HG03103 (cell line): ENCODE measurements at regions not wholly inside any gene's neighbourhood (a gene's known extent, or its start where the extent isn't known, plus 50 kb on each side); places are given as distances from the start of the nearest gene placed in this dataset.
A peak's percentile ranks its signal among the peaks of the same experiment; 100 is the strongest.
"Not testable (repeated sequence)": the region's sequence is repeated elsewhere in the genome, so short reads cannot be mapped to it uniquely, and the experiment has no call there.

Experiments
- ATAC-seq: cut with Tn5 transposase; IDR thresholded peaks from one replicate; pipeline ENCODE4 v1.9.1; 2021; ENCODE audit warnings: low read depth; ENCODE audit not compliant: unreplicated experiment

DNA sequence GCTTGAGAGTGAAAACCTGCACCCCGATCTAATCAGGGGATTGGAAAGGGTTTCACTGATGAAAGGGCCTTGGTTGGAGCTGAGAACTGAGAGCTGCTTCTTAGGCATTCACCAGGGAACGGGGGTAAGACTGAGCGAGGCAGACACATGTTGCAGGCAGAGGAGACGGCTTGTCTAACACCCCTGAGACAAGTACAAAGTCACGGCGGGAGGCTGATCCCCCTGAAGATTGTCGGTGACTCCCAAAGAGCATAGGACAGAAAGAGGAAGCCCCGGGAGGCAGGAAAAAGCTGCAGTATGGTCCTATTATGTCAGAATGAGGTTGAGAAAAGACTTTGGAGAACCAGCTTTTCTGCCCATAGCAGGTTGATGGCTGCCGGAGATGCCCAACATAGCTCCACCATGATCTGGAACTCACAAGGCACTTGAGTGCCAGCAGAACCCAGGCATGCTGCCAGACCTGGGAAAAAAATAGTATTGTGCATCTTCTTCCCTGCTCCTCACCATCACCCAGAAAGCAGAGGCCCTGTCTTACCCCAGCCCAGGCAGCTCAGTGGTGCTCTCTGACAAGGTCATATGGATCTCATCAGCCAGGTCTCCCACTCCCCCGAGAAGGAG, 463.9 kb upstream of the PROX1 start:
- ATAC-seq, result no peak

DNA sequence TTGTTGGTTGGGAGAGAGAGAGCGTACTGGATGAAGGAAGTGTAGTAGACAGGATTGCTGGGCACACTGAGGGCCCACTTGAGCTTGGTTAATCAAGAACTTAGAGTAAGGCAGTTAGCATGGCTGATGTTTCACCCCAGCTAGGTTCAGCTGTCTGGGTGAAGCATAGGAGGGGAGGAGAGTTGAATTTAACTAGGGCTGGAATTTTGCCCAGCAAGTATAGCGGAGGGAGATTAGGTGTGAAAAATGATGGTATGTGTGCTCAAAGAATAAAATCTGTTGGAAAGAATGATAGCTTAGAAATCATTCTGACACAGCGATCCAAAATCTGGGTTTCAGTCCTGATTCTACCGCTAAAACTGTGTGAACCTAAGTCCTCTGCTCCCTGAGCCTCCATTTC, 461.5 kb upstream of the PROX1 start:
- no peak for ATAC-seq

DNA sequence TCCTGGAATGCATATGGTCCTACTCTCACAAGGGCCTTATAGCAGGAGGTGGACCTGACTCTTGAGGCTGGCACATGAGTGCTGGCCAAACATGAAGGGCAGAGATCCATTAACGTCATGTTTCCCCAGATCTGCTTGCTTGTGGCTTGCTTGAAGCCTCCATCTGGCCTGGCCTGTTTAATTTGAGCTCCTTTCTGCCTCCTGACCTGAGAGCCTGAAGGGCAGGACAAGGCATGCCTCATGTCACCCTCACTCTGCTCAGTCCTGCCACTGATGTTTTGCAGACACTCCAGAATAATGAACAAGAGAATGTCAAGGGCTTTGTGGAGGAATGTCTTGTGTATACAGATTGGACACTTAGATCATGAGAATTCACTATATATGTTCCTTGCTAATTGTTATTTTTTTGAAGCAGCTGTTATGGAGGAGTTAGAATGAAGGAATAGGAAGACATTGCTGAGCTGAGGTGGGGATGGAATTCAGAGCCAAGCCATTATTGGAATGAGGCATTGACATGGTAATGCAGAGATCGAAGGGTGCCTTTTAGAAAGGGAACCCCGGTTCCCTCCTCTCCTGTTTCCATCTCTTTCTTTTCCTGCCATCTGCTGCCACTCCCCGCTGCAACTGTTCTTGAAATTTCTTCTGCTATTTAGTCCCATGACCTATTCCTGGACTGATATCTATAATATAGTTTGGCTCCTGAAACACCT, 457.0 kb upstream of the PROX1 start:
- no peak for ATAC-seq

DNA sequence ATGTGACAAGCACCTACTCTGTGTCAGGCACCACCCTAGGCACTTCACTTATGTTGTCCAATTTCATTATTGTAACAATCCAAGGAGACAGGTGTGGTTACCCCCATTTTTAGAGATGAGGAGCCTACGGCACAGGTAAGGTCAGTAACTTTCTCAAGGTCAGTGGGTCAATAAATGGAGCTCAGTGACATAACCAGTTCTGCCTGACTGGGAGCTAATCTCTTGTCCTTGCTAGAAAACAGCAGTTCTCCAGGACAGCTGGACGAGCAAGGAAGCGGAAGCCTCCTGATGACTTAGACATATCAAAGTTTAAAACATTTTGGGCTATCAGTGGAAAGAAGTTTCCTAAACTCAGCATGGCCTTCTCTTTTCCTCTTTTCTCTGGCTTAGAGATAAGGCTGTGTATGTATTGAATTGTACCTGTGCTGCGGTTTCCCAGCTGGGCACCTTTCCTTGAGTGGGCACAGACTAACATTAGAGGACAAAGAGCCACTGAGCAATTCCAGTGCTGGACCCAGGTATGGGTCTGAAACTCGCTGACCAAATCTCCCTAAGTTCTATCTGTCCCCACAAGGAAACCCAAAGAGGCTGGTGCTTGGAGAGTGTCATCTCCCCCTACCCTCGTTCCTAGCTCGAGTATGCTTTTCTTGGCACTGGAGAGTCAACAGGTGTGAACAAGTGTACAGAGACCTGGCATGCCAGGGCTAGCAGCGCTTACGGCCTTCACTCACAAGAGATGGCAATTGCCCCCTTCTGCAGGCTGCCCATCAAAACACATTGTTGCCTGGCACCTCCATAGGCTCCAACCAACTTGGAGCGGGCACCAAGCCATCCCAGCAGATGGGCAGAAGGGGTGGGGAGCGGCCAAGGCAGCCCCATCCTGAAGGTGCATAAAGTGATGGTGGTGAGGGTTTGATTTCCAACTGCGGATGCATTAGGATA, 456.1 kb upstream of the PROX1 start:
- no peak for ATAC-seq

DNA sequence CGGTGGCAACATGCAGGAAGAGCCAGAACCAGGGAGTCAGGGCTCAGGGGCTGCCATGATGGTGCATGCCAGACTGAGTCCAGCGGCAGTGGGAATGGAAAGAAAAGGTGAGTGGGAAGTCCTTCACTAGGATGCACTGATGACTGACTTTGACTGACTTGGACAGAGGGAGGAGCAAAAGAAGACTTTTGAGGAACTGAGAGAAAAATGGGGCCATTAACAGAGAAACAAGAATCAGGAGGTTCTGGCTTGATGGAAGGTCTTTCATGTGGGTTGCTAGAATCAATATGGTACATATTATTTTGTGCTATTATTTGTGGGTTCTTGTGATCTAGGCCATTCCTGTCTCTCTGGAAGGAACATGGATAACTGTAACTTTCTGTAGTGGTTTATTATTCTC, 454.6 kb upstream of the PROX1 start:
- ATAC-seq, result peak; percentile 68

DNA sequence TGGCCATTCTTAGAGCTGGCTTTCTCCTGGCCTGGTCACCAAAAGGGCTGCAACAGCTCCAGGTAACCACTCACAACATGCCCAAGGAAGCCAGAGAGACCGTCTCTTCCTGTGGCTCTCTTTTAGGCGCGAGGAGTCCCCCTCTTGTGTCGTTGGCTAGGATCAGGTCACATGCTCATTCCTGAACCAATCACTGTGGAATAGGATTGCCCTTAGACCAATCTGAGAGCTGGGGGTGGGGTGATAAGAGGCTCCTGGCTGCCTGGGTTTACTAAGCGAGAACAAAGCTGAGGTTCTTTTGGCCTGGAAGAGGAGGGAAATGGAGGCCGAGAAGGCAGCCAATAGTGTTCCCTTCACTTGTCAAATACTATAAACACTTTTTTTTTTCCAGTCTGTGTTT, 452.1 kb upstream of the PROX1 start:
- no peak for ATAC-seq

DNA sequence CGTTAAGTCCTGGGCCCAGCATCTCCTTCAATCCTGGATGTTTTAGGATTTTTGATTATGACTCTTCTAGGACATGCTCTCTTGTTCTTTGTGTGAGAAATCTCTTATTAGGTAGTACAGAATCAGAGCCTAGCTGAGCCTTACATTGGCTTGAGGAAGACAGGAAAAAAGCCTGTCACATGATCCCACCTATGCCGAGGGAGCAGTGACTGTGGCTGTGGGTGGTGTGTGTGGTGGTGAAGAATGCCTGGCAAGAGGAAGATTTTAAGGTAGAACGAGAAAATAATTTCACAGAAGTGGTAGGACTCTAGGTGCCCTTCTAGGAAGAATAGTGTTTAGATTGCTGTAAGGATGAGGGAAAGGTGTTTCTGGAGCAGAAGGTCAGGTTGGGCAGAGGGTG, 449.5 kb upstream of the PROX1 start:
- ATAC-seq, result no peak

DNA sequence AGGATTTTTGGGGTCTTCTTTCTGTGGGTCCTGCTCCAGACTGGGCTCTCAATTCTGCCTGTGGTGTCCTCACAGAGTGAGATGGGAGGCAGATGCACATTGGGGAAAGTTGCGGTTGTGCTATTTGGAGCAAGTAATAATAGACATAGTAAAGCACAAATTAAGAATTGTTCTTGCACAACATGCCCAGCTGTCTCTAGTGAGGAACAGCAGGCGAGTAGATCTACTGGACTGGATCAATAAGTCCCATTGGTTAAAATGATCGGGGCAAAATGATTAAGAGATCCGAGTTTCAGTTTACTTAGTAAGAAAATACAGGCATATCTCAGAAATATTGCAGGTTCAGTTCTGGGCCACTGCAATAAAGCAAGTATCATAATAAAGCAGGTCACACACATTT, 448.3 kb upstream of the PROX1 start:
- no peak for ATAC-seq

DNA sequence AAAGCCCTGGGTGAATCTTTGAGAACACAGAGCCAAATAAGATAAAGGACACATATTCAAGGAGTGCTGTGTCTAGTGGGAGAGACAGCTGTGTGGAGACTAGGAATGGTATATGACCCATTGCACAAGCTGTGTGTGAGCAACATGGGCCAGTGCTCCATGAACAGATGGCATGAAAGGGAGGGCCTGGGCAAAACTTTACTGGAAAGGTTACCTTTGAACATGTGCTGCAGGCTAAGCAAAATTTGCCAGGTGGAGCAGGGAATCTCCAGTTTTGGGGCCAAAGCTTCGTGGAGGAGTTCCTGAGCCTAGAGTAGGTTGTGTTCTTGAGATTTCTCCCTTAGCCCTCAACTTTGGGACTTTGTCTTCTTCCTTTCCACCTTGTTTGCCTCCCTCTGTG, 446.1 kb upstream of the PROX1 start:
- ATAC-seq, result no peak

DNA sequence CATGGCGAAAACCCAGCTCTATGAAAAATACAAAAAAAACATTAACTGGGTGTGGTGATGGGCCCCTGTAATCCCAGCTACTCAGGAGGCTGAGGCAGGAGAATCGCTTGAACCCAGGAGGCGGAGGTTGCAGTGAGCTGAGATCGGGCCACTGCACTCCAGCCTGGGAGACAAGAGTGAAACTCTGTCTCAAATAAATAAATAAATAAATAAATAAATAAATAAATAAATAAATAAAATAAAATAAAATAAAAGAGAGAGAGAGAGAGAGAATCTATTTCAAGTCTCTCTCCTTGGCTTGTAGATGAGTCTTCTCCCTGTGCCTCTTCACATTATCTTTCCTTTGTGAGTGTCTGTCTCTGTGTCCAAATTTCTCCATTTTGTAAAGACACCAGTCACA, 442.6 kb upstream of the PROX1 start:
- ATAC-seq, result not testable (repeated sequence)

DNA sequence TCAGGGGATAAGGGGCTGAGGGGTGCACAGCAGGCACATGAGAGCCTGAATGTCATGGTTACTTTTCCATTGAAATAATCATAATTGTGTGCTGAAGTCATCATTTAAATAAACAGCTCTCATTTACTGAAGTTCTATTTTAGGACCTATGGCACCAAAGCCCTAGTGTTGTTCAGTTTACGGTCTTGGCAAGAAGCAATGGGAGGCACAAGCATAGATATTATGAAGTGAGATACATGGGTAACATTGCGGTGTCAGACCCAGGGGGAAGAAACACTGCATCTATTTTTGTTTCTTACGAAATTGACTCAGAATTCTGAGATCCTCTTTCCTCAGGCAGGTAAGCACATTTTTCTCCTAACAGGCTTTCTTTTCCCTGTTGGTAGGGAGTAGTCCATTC, 437.8 kb upstream of the PROX1 start:
- ATAC-seq, result no peak

DNA sequence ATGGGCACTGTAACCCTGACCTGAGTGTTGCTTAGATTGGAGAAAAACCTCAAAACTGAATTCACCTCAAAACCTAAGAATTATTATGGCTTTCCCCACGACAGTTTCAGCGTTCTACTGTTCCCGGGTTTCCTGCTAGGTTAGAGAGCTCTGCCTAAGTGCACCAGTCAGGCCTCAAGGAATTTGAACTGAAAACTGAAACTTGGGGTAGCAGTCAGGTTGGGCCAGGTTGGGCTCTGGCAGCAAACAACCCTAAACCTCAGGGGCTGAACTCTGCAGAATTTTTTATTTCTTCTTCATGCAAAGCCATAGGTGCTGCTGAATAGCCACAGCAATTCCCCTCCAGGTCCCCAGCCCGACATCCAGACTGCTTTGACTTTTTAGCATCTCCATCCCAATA, 437.0 kb upstream of the PROX1 start:
- no peak for ATAC-seq

DNA sequence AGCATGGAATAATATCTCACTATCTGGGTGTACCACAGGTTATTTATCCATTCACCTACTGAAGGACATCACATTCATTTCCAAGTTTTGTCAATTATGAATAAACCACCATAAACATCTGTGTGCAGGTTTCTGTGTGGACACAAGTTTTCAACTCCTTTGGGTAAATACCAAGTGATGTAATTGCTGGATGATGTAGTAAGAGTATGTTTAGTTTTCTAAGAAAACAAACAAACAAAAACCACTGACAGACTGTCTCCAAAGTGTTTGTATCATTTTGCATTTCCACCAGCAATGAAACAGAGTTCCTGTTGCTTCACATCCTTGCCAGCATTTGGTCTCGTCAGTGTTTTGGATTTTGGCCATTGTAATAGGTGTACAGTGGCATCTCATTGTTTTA, 435.7 kb upstream of the PROX1 start:
- ATAC-seq, result no peak

DNA sequence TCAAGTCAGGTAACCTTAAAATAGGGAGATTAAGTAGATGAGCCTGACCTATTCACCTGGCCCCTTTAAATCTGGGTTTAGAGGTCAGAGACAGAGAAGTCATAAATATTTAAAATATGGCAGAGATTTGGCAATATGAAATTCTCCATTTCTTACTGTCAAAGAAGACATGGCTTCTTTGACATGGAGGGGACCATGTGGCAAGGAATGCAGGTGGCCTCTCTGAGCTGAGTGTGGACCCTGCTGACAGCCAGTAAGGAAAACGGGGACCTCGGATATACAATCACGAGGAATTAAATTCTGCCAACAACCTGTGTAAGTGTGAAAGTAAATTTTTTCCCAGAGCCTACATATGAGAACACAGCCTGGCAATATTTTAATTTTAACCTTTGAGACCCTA, 427.5 kb upstream of the PROX1 start:
- ATAC-seq, result no peak

DNA sequence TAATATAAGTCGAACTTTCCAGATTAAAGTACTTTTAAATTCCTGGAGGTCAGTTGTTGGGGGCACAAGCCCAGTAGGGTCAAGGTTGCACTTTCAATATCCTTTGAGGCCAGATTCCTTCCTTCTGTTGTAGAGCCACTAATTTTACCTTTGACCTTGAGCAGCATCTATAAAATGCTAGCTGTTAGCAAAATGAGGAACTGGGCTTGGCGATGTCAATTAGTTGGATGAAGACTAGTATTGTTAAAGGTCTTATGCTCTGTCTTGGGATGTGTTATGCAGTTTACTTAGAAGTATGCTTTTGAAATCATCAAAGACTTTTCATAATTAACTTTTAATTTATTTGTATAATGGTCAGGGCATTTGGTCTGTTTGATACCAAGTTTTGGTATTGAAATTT, 425.9 kb upstream of the PROX1 start:
- ATAC-seq, result no peak

DNA sequence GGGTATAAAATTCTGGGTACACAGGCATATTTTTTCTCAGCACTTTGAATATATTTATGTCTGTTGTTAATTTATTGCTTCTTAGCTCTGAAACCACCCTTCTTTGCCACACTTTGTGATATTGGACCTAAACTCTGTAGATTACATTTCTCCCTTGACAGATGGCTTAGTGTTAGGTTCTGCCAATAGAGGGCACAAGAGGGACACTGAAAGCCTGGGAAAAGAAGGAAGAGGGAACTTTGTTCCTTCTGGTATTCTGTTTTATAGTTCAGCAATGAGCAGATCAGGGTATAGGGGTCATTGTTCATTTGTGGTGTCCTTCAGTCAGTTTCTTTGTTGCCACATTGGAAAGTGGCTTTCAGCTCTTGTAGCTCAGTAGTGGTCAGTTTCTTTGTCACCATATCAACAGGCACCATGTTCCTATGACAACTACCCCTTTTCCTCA, 423.5 kb upstream of the PROX1 start:
- ATAC-seq, result no peak

DNA sequence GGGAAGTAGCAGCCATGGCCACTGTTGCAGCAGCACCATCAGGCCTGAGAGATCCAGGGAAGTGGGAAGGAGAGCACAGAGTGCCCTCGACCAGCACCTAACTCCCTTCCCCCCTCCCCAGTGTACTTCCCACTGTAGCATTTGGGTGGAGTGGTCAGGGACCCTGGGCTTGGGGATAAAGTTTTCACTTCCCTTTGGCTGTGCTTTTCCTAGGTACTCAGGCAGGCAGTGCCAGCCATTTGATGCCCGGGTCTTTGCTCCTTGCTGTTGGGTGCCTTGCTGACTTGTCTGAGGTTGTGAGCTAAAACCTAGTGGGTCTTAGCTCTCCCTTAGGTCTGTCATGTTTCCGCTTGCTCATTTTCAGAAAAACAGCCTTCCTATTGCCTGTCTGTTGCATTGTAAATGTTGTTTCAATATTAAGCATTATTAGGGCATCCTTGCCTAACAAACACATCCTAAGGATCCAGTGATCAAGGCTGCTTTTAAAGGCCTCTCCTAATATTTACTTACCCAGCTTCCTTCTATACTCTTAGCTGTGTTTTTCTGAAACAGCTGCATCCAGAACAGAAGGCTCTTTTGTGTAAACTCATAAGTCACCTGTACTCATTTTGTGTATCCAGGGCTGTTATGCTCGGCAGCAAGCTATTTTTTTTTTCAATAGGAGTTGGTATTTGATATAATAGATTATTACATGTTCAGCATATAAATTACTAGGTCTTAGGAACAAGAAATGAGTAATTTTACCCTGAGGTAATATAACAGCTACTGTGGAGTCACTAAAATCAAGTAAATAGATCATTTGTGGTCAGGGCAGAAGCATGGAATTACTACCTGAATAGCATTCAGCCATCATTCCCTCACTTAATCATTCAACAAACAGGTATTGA, 418.6 kb upstream of the PROX1 start:
- no peak for ATAC-seq

DNA sequence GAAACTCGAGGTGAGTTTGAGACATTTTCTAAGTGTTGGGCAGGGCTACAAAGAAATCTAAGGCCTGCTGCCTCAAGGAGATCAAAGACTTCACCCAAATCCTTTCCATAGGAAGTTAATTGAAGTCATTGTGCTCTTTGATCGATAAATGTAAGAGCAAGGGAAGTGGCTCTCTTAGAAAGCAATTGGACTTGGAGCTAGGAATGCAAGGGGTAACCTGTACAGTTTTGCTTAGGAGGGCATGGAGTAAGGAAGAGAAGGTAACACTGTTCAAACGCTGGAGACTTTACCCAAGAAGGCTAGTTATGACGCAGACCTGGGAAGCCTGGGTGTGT, 418.0 kb upstream of the PROX1 start:
- no peak for ATAC-seq

DNA sequence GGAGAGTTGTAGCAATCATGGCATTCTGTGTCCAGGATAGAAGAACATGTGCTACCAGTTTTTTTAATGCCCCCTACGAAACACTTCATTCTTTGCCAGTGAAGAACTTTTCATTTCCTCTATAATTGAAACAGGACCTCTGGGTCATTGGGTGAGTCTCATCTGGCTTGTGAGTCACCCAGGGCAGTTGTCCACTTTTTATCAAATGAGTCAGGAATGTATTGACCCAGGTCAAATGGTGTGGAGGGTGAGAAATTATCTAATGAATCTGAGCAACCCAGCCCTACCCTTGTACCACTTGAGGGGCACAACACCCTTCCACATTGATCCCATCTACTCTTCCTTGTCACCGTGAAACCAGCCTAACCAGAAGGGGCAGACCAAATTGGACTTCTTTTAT, 417.3 kb upstream of the PROX1 start:
- ATAC-seq, result no peak

DNA sequence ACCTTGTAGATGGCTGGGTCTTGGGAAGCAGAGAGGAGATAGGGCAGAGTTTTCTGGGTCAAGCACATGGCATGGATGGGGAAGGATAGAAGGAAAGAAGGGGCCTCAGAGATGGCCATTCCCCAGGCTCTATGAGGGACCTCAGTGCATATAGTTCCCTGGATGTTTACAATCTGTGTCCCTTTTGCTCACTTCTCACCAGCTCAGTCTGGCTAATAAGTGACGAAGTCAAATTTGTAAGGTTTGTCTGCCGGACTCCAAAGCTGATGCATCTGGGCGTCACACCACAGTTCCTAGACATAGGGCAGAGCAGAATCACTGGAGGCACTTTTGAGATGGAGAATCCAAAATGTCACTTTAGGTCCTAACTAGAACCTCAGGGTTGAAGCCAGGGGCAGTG, 416.4 kb upstream of the PROX1 start:
- ATAC-seq, result no peak

DNA sequence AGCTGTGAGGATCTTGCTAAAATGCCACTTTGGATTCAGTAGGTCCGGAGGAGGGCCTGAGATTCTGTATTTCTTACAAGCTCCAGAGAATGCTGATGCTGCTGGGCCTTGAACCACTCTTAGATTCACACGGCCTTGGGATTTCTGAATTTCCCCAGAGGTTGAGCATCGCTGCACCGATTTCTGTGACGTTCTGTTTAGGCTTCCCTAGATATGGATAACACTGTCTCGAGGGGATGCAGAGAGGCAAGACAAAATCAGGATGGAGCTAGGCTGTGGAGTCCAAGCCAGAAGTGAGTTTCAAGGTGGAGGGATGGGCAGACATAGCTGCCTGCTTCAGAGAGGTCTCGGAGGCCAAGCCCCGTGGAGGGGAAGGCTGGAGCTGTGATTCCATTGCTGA, 415.9 kb upstream of the PROX1 start:
- ATAC-seq, result no peak
